ENCODE measurements at regions not wholly inside any gene's neighbourhood (a gene's known extent, or its start where the extent isn't known, plus 50 kb on each side); places are given as distances from the start of the nearest gene placed in this dataset.

DNA sequence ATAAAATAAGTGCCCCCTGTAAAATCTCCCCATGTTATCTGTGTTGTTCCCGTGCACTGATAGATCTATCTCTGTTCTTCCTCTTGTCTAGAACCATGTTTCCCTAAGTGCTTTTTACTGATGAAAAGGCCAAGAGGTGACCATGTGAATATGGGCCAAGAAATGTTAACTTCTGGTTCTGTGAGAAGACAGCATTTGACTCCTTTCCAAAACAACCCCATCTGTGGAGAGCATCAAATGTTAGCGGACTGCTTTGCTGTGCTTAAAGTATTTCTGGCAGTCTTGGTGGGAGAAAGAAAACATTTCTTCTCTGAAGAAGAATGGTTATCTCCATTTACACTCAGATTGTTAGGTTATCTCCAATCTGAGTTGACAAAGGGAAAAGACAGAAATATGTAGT lies 58.6 kb upstream of the GUCY1A2 start (continued):
- TF ChIP-seq SP2 (IDR thresholded peaks at IDR 0.05; ENCODE audit: extremely low read depth, low read depth, low read length, poor library complexity, severe bottlenecking) (no peak), ZNF696 (CRISPR knock-in tag; conservative IDR thresholded peaks at IDR 0.05) (no peak), IFI16 (CRISPR knock-in tag; IDR thresholded peaks at IDR 0.05) (no peak), ZNF778 (CRISPR knock-in tag; IDR thresholded peaks at IDR 0.05) (no peak), PRPF4 (IDR thresholded peaks at IDR 0.05; ENCODE audit: insufficient read depth, low read depth, low read length, poor library complexity, severe bottlenecking) (no peak)

DNA sequence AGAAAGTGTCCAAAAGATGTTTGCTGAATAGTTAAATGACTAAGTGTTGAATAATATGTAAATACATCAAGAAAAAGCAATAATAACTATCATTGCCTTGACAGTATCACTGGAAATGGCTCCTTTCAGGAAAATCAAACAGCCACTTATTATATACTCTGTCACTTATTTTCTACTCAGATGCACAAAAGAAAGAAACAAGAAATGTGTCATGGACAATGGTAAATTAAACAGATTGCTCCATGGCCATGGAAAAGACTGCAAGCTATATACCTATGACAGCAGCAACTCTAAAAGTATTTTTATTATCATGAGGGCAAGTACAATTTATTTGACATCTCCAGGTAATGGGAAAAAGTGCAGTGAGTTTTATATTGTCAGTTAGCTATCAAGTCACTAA lies 52.9 kb upstream of the GUCY1A2 start:
- BruUV-seq (replicated peaks), result no TSS peak
- in situ Hi-C loops (cut with MboI), result no loop called here
- intact Hi-C loops (cut with micrococcal nuclease), result no loop called here
- H3K9me3 ChIP-seq (replicated peaks; ENCODE audit: control insufficient read depth, insufficient read depth, low read depth, low read length), result no peaks in the 10 kb centered on the region
- H3K9me1 ChIP-seq (ENCODE audit: control insufficient read depth, insufficient read depth, low read length), result no peaks in the 10 kb centered on the region
- no peaks in the 10 kb centered on the region for H3K79me2 ChIP-seq (ENCODE audit: control insufficient read depth, insufficient read depth, low read length)
- DNase-seq (ENCODE audit: extremely low read depth in 1 of 4, low spot score in 3 of 4), result no peak
- H3K9ac ChIP-seq (ENCODE audit: insufficient read depth in 1 of 2, low read depth in 2 of 2, low read length in 2 of 2), result no peak overlapping the region
- no peaks in the 10 kb centered on the region for H3K4me1 ChIP-seq (replicated peaks in 1 of 2; ENCODE audit: control insufficient read depth in 2 of 2, insufficient read depth in 2 of 2, low read length in 2 of 2)
- ATAC-seq, result no peak
- H3K4me3 ChIP-seq, result no peak overlapping the region
- no peaks in the 10 kb centered on the region for H3K27me3 ChIP-seq (ENCODE audit: control insufficient read depth in 2 of 2, insufficient read depth in 2 of 2, low read length in 2 of 2)
- H3K27ac ChIP-seq (ENCODE audit: extremely low read depth, low read depth, low read length), result no peak overlapping the region
- H3K4me2 ChIP-seq (ENCODE audit: insufficient read depth, low read length), result no peak overlapping the region
- ChIA-PET POLR2A (no interaction called here), CTCF (ENCODE audit: low intra/inter-chr PET ratio) (no interaction called here)
- H3K36me3 ChIP-seq (ENCODE audit: control insufficient read depth, insufficient read depth, low read length), result no peaks in the 10 kb centered on the region
- no peak for FAIRE-seq
- H4K20me1 ChIP-seq (replicated peaks; ENCODE audit: control insufficient read depth, insufficient read depth, low read length), result no peaks in the 10 kb centered on the region
- H2AFZ ChIP-seq (ENCODE audit: low read depth, low read length), result no peak overlapping the region
- TF ChIP-seq KLF16 (IDR thresholded peaks at IDR 0.05) (no peak), ZNF232 (CRISPR knock-in tag; IDR thresholded peaks at IDR 0.05) (no peak), FOXP1 (CRISPR knock-in tag; IDR thresholded peaks at IDR 0.05) (no peak), DIDO1 (tag; IDR thresholded peaks at IDR 0.05; ENCODE audit: low read depth) (no peak), EGR1 (conservative IDR thresholded peaks at IDR 0.05) (no peak)
- TF ChIP-seq, protein P1, sequence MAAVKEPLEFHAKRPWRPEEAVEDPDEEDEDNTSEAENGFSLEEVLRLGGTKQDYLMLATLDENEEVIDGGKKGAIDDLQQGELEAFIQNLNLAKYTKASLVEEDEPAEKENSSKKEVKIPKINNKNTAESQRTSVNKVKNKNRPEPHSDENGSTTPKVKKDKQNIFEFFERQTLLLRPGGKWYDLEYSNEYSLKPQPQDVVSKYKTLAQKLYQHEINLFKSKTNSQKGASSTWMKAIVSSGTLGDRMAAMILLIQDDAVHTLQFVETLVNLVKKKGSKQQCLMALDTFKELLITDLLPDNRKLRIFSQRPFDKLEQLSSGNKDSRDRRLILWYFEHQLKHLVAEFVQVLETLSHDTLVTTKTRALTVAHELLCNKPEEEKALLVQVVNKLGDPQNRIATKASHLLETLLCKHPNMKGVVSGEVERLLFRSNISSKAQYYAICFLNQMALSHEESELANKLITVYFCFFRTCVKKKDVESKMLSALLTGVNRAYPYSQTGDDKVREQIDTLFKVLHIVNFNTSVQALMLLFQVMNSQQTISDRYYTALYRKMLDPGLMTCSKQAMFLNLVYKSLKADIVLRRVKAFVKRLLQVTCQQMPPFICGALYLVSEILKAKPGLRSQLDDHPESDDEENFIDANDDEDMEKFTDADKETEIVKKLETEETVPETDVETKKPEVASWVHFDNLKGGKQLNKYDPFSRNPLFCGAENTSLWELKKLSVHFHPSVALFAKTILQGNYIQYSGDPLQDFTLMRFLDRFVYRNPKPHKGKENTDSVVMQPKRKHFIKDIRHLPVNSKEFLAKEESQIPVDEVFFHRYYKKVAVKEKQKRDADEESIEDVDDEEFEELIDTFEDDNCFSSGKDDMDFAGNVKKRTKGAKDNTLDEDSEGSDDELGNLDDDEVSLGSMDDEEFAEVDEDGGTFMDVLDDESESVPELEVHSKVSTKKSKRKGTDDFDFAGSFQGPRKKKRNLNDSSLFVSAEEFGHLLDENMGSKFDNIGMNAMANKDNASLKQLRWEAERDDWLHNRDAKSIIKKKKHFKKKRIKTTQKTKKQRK (IDR thresholded peaks at IDR 0.05; ENCODE audit: borderline replicate concordance, low read depth, low read length), result no peak
- TF ChIP-seq, protein P2, sequence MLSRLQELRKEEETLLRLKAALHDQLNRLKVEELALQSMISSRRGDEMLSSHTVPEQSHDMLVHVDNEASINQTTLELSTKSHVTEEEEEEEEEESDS (CRISPR knock-in tag; IDR thresholded peaks at IDR 0.05), result no peak
- TF ChIP-seq, protein P3, sequence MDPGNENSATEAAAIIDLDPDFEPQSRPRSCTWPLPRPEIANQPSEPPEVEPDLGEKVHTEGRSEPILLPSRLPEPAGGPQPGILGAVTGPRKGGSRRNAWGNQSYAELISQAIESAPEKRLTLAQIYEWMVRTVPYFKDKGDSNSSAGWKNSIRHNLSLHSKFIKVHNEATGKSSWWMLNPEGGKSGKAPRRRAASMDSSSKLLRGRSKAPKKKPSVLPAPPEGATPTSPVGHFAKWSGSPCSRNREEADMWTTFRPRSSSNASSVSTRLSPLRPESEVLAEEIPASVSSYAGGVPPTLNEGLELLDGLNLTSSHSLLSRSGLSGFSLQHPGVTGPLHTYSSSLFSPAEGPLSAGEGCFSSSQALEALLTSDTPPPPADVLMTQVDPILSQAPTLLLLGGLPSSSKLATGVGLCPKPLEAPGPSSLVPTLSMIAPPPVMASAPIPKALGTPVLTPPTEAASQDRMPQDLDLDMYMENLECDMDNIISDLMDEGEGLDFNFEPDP (CRISPR knock-in tag; IDR thresholded peaks at IDR 0.05), result no peak
- TF ChIP-seq, protein P4, sequence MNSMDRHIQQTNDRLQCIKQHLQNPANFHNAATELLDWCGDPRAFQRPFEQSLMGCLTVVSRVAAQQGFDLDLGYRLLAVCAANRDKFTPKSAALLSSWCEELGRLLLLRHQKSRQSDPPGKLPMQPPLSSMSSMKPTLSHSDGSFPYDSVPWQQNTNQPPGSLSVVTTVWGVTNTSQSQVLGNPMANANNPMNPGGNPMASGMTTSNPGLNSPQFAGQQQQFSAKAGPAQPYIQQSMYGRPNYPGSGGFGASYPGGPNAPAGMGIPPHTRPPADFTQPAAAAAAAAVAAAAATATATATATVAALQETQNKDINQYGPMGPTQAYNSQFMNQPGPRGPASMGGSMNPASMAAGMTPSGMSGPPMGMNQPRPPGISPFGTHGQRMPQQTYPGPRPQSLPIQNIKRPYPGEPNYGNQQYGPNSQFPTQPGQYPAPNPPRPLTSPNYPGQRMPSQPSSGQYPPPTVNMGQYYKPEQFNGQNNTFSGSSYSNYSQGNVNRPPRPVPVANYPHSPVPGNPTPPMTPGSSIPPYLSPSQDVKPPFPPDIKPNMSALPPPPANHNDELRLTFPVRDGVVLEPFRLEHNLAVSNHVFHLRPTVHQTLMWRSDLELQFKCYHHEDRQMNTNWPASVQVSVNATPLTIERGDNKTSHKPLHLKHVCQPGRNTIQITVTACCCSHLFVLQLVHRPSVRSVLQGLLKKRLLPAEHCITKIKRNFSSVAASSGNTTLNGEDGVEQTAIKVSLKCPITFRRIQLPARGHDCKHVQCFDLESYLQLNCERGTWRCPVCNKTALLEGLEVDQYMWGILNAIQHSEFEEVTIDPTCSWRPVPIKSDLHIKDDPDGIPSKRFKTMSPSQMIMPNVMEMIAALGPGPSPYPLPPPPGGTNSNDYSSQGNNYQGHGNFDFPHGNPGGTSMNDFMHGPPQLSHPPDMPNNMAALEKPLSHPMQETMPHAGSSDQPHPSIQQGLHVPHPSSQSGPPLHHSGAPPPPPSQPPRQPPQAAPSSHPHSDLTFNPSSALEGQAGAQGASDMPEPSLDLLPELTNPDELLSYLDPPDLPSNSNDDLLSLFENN (IDR thresholded peaks at IDR 0.05; ENCODE audit: low read depth in 2 of 2, low read length in 2 of 2), result no peak
